GM06990 (cell line): ENCODE measurements at regions not wholly inside any gene's neighbourhood (a gene's known extent, or its start where the extent isn't known, plus 50 kb on each side); places are given as distances from the start of the nearest gene placed in this dataset.

ENCODE experiments used
- DNase-seq: peaks from one replicate; pipeline ENCODE4 v3.0.0-alpha.2; 2011; ENCODE audit not compliant: insufficient read length; ENCODE audit errors: extremely low read depth
- H3K27me3 ChIP-seq: replicated peaks from 2 replicates; pipeline ENCODE4 v1.6.0; 2011; ENCODE audit warnings: low read length; ENCODE audit not compliant: control insufficient read depth, insufficient read depth
- H3K36me3 ChIP-seq: 2 replicates; pipeline ENCODE4 v1.5.1; 2011; ENCODE audit warnings: low read length; ENCODE audit not compliant: control insufficient read depth, insufficient read depth
- H3K4me3 ChIP-seq: replicated peaks from 2 replicates; pipeline ENCODE4 v1.5.1; 2011; ENCODE audit warnings: low read depth, mild to moderate bottlenecking, control low read depth, low read length
- CTCF ChIP-seq: IDR thresholded peaks from 2 replicates; pipeline ENCODE4 v1.5.1; 2011; ENCODE audit warnings: low read length, control low read depth, mild to moderate bottlenecking, inconsistent platforms; ENCODE audit not compliant: insufficient read depth, poor library complexity, severe bottlenecking

- no peak for DNase-seq
- TF ChIP-seq CTCF, result no peak
- H3K36me3 ChIP-seq, result no peaks in the 10 kb centered on the region
- no peak overlapping the region for H3K4me3 ChIP-seq
- H3K27me3 ChIP-seq, result no peaks in the 10 kb centered on the region
Observed at GRCh38 chr16:54554581-54554980, 268.0 kb upstream of the IRX3 start.

- TF ChIP-seq CTCF, result no peak
- H3K27me3 ChIP-seq, result no peaks in the 10 kb centered on the region
- H3K4me3 ChIP-seq, result no peak overlapping the region
- DNase-seq, result no peak
- H3K36me3 ChIP-seq, result no peaks in the 10 kb centered on the region
Observed at GRCh38 chr16:54548281-54548680, 261.7 kb upstream of the IRX3 start.

- Histone ChIP-seq H3K4me3 (no peak overlapping the region), H3K36me3 (no peaks in the 10 kb centered on the region), H3K27me3 (no peaks in the 10 kb centered on the region)
- DNase-seq, result no peak
- TF ChIP-seq CTCF, result no peak
Observed at GRCh38 chr16:54547052-54547451, 260.5 kb upstream of the IRX3 start.

- TF ChIP-seq CTCF, result no peak
- Histone ChIP-seq H3K27me3 (no peaks in the 10 kb centered on the region), H3K4me3 (no peak overlapping the region)
Observed at GRCh38 chr16:54546521-54546920, 259.9 kb upstream of the IRX3 start.

GRCh38 chr16:54545854-54546511 lies 259.4 kb upstream of the IRX3 start:
- no peak for TF ChIP-seq CTCF
- no peak overlapping the region for H3K4me3 ChIP-seq
- H3K36me3 ChIP-seq, result no peaks in the 10 kb centered on the region
- H3K27me3 ChIP-seq, result no peaks in the 10 kb centered on the region
- no peak for DNase-seq

More at GRCh38 chr16:54546521-54546920, 259.9 kb upstream of the IRX3 start:
- H3K36me3 ChIP-seq, result no peaks in the 10 kb centered on the region
- DNase-seq, result no peak
